ENCODE measurements at regions not wholly inside any gene's neighbourhood (a gene's known extent, or its start where the extent isn't known, plus 50 kb on each side); places are given as distances from the start of the nearest gene placed in this dataset.

GRCh38 chr2:65511306-65511705 lies 78.9 kb upstream of the SPRED2 start:
- peak; percentile 14 to 50 (median 45) for DNase-seq

- no peak for DNase-seq
Observed at GRCh38 chr2:65508225-65508624, 75.8 kb upstream of the SPRED2 start.

DNA sequence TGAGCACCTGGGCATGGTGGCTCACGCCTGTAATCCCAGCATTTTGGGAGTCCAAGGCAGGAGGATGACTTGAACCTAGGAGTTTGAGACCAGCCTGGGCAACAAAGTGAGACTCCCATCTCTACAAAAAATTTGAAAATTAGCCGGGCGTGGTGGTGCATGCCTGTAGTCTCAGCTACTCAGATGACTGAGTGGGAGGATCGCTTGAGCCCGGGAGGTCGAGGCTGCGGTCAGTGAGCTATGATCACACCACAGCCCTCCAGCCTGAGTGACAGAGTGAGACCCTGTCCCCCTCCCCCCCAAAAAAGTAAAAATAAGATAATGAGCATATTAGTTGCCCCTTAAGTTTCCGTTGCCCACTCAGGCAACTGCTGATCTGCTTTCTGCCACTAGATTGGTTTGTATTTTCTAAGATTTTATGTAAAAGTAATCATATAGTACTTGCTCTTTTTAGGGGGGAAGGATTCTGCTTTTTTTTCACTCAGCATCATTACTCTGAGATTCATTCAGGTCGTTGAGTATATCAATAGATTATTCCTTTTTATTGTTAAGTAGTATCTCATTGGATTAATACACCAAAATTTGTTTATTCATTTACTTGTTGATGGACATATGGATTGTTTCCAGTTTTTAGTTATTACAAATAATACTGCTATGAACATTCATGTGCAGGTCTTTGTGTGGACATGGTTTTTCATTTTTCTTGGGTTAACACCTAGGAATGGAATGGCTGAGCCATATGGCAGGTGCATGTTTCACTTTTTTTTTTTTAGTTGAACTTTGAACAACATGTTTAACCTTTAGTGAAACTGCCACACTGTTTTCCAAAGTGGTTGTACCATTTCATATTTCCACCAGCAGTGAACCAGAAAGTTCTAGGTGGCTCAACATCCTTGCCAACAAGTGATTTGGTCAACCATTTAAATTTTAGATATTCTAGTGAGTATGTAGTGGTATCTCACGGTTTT lies 75.0 kb upstream of the SPRED2 start:
- no peak for DNase-seq

- no peak for DNase-seq
Observed at GRCh38 chr2:65504814-65505697, 72.7 kb upstream of the SPRED2 start.

- no peak for DNase-seq
Observed at GRCh38 chr2:65504201-65504600, 71.8 kb upstream of the SPRED2 start.

DNA sequence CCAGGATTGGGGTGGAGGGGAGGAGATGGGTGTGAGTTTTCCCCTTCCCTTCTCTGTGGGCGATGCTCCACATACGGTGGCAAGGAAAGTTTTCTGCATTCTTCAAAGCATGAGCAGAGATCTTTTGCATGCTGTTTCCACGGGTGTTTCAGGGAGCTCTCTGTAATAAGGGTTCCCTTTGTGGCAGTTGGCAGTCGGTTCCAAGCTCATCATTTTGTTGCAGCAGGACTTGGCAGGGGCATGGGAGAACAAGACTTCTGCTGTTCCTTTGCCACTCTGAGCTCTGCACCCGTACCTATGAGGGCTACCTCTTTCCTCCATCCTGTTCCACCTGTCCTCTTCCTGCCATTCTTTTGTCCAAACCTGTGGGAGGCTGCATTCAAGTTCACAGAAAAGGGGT lies 71.3 kb upstream of the SPRED2 start:
- no peak for DNase-seq

DNA sequence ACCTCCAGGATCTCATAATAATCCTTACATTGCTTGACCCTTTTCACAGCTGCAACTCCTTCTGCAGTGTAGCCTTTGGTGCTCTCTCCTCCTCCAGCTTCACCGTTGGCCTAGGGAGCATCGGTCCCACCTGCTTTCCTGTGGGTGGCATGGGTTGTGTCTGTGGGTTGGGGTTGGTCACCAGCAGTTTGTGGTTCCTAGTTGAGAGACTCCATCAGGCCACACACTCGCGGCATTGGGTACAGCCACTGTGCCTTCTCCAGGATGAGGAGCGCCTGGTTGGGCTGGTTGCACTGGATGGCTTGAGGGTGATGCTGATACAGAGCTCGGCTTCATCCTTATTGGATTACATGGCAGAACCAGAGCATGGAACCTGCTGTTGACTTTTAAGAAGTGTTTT lies 69.4 kb upstream of the SPRED2 start:
- DNase-seq, result no peak

DNA sequence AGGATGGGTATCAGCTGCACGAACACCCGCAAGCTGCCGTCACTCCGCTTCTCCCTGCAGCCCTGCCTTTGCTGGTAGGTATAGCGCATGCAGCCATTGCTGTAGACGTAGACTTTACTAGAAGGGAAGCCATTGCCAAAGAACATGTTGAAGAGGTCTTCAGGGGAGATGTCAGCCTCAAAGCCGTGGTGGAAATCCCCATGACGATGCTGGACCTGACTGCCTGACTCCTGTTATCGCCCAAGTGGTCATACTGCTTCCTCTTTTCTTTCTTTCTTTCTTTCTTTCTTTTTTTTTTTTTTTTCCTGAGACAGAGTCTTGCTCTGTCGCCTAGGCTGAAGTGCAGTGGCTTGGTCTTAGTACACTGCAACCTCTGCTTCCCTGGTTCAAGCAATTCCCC lies 68.7 kb upstream of the SPRED2 start:
- peak; percentile 13 to 25 (median 15) for DNase-seq

GRCh38 chr2:65500310-65501040 lies 68.1 kb upstream of the SPRED2 start:
- DNase-seq, result no peak

- DNase-seq, result peak in 2 of 3 donors; percentile 14 to 15
Observed at GRCh38 chr2:65499216-65499615, 66.8 kb upstream of the SPRED2 start.

DNA sequence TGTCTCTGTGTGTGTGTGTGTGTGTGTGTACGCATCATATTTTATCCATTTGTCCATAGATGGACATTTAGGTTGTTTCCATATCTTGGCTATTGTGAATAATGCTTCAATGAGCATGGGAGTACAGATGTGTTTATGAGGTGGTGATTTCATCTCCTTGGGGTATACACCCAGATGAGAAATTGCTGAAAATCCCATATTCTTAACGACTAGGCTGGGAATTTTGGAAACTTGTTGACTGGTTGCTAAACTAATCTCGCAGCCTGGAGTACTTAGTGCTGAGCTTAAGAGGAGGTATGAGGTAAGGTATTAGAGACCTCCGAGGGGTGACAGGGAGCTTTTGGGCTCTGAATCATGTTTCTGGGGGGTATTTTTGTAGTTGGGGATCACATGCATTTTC lies 66.0 kb upstream of the SPRED2 start:
- peak in 2 of 3 donors; percentile 12 to 54 for DNase-seq

DNA sequence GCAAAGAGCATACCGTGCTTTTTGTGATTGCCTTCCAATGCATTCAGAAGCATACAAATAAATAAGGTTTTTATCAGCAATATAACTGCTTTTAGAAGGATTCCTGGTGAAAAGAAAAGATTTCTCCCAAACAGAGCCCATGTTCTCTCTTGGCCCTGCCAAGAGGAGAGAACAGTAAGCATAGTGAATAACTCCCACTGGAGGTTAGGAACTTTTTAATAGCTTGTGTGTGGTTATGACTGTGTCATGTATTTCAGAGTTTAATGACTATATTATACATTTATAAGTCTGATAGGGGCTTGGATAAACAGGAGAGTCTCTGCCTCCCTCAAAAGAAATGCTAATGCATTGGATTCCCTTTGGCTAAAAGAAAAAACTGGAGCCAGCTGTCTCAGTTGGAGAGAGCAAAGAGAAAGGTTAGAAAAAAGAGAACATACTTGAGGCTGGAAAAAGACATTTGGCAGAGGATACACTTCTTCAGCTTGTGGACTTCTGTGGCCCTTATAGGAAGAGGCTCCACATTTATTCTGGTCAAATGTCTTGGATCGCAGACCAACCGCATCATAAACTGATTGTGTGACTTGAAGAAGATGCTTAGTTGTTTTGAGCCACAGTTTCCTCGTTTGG lies 63.0 kb upstream of the SPRED2 start:
- no peak for DNase-seq

DNA sequence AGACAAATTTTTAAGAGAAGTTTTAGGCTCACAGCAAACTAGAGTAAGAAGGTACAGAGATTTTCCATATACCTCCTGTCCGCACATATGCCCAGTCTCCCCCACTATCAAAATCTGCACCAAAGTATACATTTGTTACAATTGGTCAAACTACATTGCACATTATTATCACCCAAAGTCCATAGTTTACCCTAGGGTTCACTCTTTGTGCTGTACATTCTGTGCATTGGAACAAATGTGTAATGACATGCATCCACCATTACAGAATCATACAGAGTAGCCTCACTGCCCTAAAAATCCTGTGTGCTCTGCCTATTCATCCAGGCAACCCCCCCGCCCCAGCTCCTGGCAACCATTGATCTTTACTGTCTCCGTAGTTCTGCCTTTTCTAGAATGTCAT lies 61.7 kb upstream of the SPRED2 start:
- DNase-seq, result no peak

DNA sequence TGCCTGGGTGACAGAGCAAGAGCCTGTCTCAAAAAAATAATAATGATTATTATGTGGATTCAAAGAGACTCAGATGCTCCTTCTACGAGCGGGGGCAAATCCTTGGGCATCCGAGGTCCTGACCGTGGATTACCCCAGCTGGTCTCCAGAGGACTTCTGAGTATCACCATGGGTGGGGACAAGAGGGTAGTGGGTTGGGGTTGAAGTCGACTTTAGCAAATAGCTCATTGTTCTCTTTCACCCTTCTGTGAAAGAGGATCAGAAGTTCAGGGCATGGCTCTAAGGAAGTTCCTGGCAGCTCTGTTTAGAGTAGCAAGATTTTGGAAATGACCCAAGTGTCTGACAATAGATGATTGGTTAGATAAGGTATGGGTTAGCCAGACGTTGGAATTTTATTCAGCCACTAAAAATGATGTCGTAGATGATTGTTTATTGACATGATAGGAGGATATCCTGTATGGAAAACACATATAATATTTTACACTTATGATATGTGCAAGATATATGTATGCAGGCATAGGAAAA lies 59.0 kb upstream of the SPRED2 start:
- DNase-seq, result no peak

- no peak for DNase-seq
Observed at GRCh38 chr2:65490222-65490621, 57.8 kb upstream of the SPRED2 start.

DNA sequence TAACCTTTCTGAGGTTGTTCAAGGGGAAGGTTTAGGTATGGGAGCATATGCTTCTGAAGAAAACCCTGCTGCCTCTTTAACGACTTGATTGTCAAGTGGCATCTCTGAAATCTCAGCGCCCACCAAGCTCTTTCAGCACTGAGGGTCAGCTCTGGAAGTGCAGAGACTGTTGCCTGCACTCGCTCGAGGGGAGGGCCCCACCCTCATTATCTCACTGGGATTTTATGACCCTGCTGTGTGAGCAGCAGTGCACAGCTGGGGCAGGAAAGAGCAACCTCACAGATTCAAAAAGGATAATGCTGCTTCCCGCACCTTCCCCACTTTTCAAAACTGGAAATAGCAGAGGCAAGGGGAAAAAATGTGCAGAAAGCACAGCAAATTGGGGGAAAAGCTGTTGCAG lies 56.9 kb upstream of the SPRED2 start:
- DNase-seq, result no peak

- no peak for DNase-seq
Observed at GRCh38 chr2:65488527-65488926, 56.1 kb upstream of the SPRED2 start.

- no peak for DNase-seq
Observed at GRCh38 chr2:65487404-65487803, 55.0 kb upstream of the SPRED2 start.

DNA sequence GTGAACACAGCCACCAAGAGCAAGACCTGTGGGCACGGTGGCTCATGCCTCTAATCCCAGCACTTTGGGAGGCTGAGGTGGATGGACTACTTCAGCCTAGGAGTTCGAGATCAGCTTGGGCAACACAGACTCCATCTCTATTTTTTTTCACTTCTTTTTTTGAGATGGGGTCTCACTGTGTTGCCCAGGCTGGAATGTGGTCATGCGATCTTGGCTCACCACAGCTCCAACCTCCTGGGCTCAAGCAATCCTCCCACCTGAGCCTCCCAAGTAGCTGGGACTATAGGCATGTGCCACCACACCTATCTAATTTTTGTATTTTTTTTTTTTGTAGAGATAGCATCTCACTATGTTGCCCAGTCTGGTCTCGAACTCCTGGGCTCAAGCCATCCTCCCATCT lies 54.4 kb upstream of the SPRED2 start:
- no peak for DNase-seq

DNA sequence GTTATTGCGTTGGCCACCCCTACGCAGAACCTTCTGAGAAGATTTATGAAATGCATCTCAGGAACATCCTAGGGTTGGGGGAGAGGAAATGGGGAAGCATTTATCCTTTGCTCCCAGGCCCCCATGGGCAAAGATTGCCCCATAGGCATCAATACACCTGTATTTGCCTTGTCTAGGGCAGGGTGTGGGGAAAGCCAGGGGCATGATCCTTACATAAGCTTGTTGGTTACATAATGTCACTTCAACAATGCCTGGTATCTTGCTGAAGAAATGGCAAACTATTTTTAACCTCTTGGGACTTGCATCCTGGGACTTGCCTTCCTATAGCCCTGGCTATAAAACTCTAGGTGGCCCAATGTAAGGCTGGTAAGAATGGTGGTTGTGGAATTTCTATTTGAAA lies 53.9 kb upstream of the SPRED2 start:
- no peak for DNase-seq

DNA sequence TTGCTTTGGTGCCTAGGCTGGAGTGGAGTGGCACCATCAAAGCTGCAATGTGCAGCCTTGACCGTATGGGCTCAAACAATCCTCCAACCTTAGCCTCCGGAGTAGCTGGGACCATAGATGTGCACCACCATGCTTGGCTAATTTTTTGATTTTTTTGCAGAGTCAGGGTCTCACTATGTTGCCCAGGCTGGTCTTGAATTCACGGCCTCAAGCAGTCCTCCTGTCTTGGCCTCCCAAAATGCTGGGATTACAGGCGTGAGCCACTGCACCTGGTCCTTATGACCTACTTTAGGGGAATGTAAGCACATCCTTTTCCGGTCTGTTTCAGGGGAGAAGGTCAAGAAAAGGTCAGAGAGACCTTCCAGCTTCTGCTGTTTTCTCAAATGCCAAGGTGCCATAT lies 53.4 kb upstream of the SPRED2 start:
- DNase-seq, result no peak

- peak; percentile 9 to 41 (median 32) for DNase-seq
Observed at GRCh38 chr2:65483763-65484162, 51.4 kb upstream of the SPRED2 start.

All from suppressor macrophage treated with lipopolysaccharide for 1 hour (primary cell).